Parathyroid adenoma (tissue), 2 donors: ENCODE measurements at regions not wholly inside any gene's neighbourhood (a gene's known extent, or its start where the extent isn't known, plus 50 kb on each side); places are given as distances from the start of the nearest gene placed in this dataset.

Experiments
- H2AFZ ChIP-seq: fragments of 300-600 bp; sonication (generic); one replicate; pipeline ENCODE4 v1.7.0; 2017; ENCODE audit warnings: antibody characterized with exemption, mild to moderate bottlenecking
- H3K27ac ChIP-seq: fragments of 300-600 bp; sonication (generic); one replicate; pipeline ENCODE4 v1.7.0; 2017
- H3K27me3 ChIP-seq: fragments of 300-600 bp; sonication (generic); one replicate; pipeline ENCODE4 v1.7.0; 2017; ENCODE audit warnings: low read length; ENCODE audit not compliant: control insufficient read depth, insufficient read depth
- H3K36me3 ChIP-seq: fragments of 300-600 bp; sonication (generic); one replicate; pipeline ENCODE4 v1.7.0; 2017; ENCODE audit warnings: low read length; ENCODE audit not compliant: control insufficient read depth, insufficient read depth
- H3K4me1 ChIP-seq: fragments of 300-600 bp; sonication (generic); one replicate; pipeline ENCODE4 v1.7.0; 2017; ENCODE audit warnings: control low read depth
- H3K4me2 ChIP-seq: fragments of 300-600 bp; sonication (generic); one replicate; pipeline ENCODE4 v1.7.0; 2017; ENCODE audit warnings: low read length
- H3K4me3 ChIP-seq: fragments of 300-600 bp; sonication (generic); one replicate; pipeline ENCODE4 v1.7.0; 2017; ENCODE audit warnings: low read depth, low read length
- H3K79me2 ChIP-seq: fragments of 300-600 bp; sonication (generic); one replicate; pipeline ENCODE4 v1.7.0; 2017; ENCODE audit warnings: control low read depth
- H3K9ac ChIP-seq: fragments of 300-600 bp; sonication (generic); one replicate; pipeline ENCODE4 v1.7.0; 2017; ENCODE audit warnings: mild to moderate bottlenecking
- H3K9me3 ChIP-seq: fragments of 300-600 bp; sonication (generic); one replicate; pipeline ENCODE4 v1.7.0; 2017; ENCODE audit warnings: low read length; ENCODE audit not compliant: control insufficient read depth
- CTCF ChIP-seq: fragments of 300-600 bp; sonication (generic); IDR thresholded peaks from one replicate; pipeline ENCODE4 v1.7.0; 2017; ENCODE audit warnings: antibody characterized with exemption, mild to moderate bottlenecking
- donor health status: primary hyperparathyroidism.

GRCh38 chr7:131745390-131746248 lies 189.2 kb upstream of the PODXL start:
- no peaks in the 10 kb centered on the region for H3K9me3 ChIP-seq
- no peaks in the 10 kb centered on the region for H3K27me3 ChIP-seq
- no peaks in the 10 kb centered on the region for H3K4me1 ChIP-seq
- no peaks in the 10 kb centered on the region for H3K36me3 ChIP-seq
- no peak overlapping the region for H3K4me3 ChIP-seq
- no peak overlapping the region for H2AFZ ChIP-seq
- no peak for TF ChIP-seq CTCF
- H3K4me2 ChIP-seq: no peak overlapping the region
- no peak overlapping the region for H3K9ac ChIP-seq
- H3K27ac ChIP-seq: no peak overlapping the region
- no peaks in the 10 kb centered on the region for H3K79me2 ChIP-seq

GRCh38 chr7:131741446-131741845 lies 185.0 kb upstream of the PODXL start:
- no peaks in the 10 kb centered on the region for H3K9me3 ChIP-seq
- no peaks in the 10 kb centered on the region for H3K4me1 ChIP-seq
- H3K4me2 ChIP-seq: no peak overlapping the region
- H3K27ac ChIP-seq: no peak overlapping the region
- no peaks in the 10 kb centered on the region for H3K27me3 ChIP-seq
- no peak overlapping the region for H2AFZ ChIP-seq
- H3K79me2 ChIP-seq: no peaks in the 10 kb centered on the region
- no peak overlapping the region for H3K9ac ChIP-seq
- no peak overlapping the region for H3K4me3 ChIP-seq
- H3K36me3 ChIP-seq: no peaks in the 10 kb centered on the region
- no peak for TF ChIP-seq CTCF

GRCh38 chr7:131737746-131738465 lies 181.5 kb upstream of the PODXL start:
- no peak overlapping the region for H2AFZ ChIP-seq
- no peak for TF ChIP-seq CTCF
- no peaks in the 10 kb centered on the region for H3K9me3 ChIP-seq
- no peaks in the 10 kb centered on the region for H3K27me3 ChIP-seq
- no peaks in the 10 kb centered on the region for H3K36me3 ChIP-seq
- H3K27ac ChIP-seq: no peak overlapping the region
- no peak overlapping the region for H3K9ac ChIP-seq
- H3K4me2 ChIP-seq: no peak overlapping the region
- no peaks in the 10 kb centered on the region for H3K79me2 ChIP-seq
- H3K4me1 ChIP-seq: no peaks in the 10 kb centered on the region
- no peak overlapping the region for H3K4me3 ChIP-seq

- Histone ChIP-seq H3K27me3 (no peaks in the 10 kb centered on the region), H3K4me1 (no peaks in the 10 kb centered on the region), H3K9me3 (no peaks in the 10 kb centered on the region), H3K27ac (no peak overlapping the region), H3K9ac (no peak overlapping the region), H2AFZ (no peak overlapping the region), H3K36me3 (no peaks in the 10 kb centered on the region), H3K4me2 (no peak overlapping the region), H3K79me2 (no peaks in the 10 kb centered on the region), H3K4me3 (no peak overlapping the region)
- TF ChIP-seq CTCF: no peak
Observed at GRCh38 chr7:131735101-131735500, 178.7 kb upstream of the PODXL start.
